A549 (cell line): ENCODE measurements at regions not wholly inside any gene's neighbourhood (a gene's known extent, or its start where the extent isn't known, plus 50 kb on each side); places are given as distances from the start of the nearest gene placed in this dataset.
"Not testable (repeated sequence)": the region's sequence is repeated elsewhere in the genome, so short reads cannot be mapped to it uniquely, and the experiment has no call there.

Experiments used
- CTCF ChIP-seq: fragments of >200 bp; sonication (Bioruptor Twin); formaldehyde crosslinking; IDR thresholded peaks from 3 replicates; pipeline ENCODE4 v1.5.1; 2016
- EP300 ChIP-seq, 2 experiments: fragments of >200 bp; sonication (Bioruptor Twin); formaldehyde crosslinking; IDR thresholded peaks; 2 replicates in 1 of 2; 3 replicates in 1 of 2; pipeline ENCODE4 v1.6.1; 2016 to 2017
- HDAC2 ChIP-seq: fragments of 200-600 bp; sonication (generic); IDR thresholded peaks from 2 replicates; pipeline ENCODE4 v1.6.1; 2016
- HMGXB4 ChIP-seq: fragments of 250-450 bp; sonication (Bioruptor Pico); IDR thresholded peaks from 2 replicates; pipeline ENCODE4 v1.5.0; 2021; ENCODE audit warnings: mild to moderate bottlenecking, moderate library complexity, borderline replicate concordance
- JUN ChIP-seq, 2 experiments: fragments of >200 bp; sonication (Bioruptor Twin); formaldehyde crosslinking; IDR thresholded peaks; 2 replicates in 1 of 2; 3 replicates in 1 of 2; pipeline ENCODE4 v1.6.1; 2016 to 2017
- POLR2A ChIP-seq: IDR thresholded peaks from 2 replicates; pipeline ENCODE4 v1.6.1; 2012; ENCODE audit warnings: mild to moderate bottlenecking, low read length
- REST ChIP-seq: fragments of 200-600 bp; sonication (generic); IDR thresholded peaks from 2 replicates; pipeline ENCODE4 v1.6.1; 2016; ENCODE audit warnings: antibody characterized with exemption, mild to moderate bottlenecking, moderate library complexity
- SMC3 ChIP-seq: fragments of >200 bp; sonication (Bioruptor Twin); formaldehyde crosslinking; IDR thresholded peaks from 3 replicates; pipeline ENCODE4 v1.6.1; 2018; ENCODE audit warnings: inconsistent platforms
- SREBF2 ChIP-seq: fragments of 450-650 bp; IDR thresholded peaks from 2 replicates; pipeline ENCODE4 v1.6.1; 2014; ENCODE audit warnings: mild to moderate bottlenecking, moderate library complexity
- USF2 ChIP-seq: fragments of 450-650 bp; IDR thresholded peaks from 2 replicates; pipeline ENCODE4 v1.6.1; 2014; ENCODE audit warnings: antibody characterized with exemption
- ZNF302 ChIP-seq: fragments of 250-450 bp; sonication (Bioruptor Pico); IDR thresholded peaks from 2 replicates; pipeline ENCODE4 v1.9.0; 2021; ENCODE audit warnings: inconsistent platforms, mild to moderate bottlenecking, moderate library complexity

- not testable (repeated sequence) for TF ChIP-seq CTCF; POLR2A; JUN (IDR thresholded peaks at IDR 0.05); HMGXB4 (CRISPR knock-in tag); REST; USF2; SREBF2; ZNF302 (CRISPR knock-in tag); EP300 (IDR thresholded peaks at IDR 0.05); HDAC2; SMC3
Observed at GRCh38 chr13:55178582-55178981, 1962.1 kb upstream of the PRR20A start.
